ENCODE measurements at regions not wholly inside any gene's neighbourhood (a gene's known extent, or its start where the extent isn't known, plus 50 kb on each side); places are given as distances from the start of the nearest gene placed in this dataset.

GRCh38 chr14:26719514-26719913, 121.7 kb upstream of the NOVA1 start:
- WGBS (ENCODE audit: insufficient coverage): 100% methylated on average over 1 of the region's 3 CpGs
- no peaks in the 10 kb centered on the region for H3K4me1 ChIP-seq (ENCODE audit: control insufficient read depth, insufficient read depth, low read length)
- H3K36me3 ChIP-seq (ENCODE audit: control insufficient read depth, insufficient read depth, low read length): no peaks in the 10 kb centered on the region
- H3K4me3 ChIP-seq (ENCODE audit: low read depth, low read length): no peak overlapping the region
- no peak overlapping the region for H3K27ac ChIP-seq (ENCODE audit: low read depth, low read length)
- DNase-seq (ENCODE audit: low read depth in 4 of 6, low spot score in 6 of 6): no peak
- H3K27me3 ChIP-seq (ENCODE audit: control insufficient read depth, insufficient read depth, low read length): no peaks in the 10 kb centered on the region
- no peaks in the 10 kb centered on the region for H3K9me3 ChIP-seq (ENCODE audit: control insufficient read depth, insufficient read depth, low read length)

GRCh38 chr14:26722258-26722657, 124.4 kb upstream of the NOVA1 start:
- H3K9me3 ChIP-seq (ENCODE audit: control insufficient read depth, insufficient read depth, low read length): no peaks in the 10 kb centered on the region
- no peak overlapping the region for H3K4me3 ChIP-seq (ENCODE audit: low read depth, low read length)
- H3K4me1 ChIP-seq (ENCODE audit: control insufficient read depth, insufficient read depth, low read length): no peaks in the 10 kb centered on the region
- H3K27me3 ChIP-seq (ENCODE audit: control insufficient read depth, insufficient read depth, low read length): no peaks in the 10 kb centered on the region
- no peak overlapping the region for H3K27ac ChIP-seq (ENCODE audit: low read depth, low read length)
- DNase-seq (ENCODE audit: low read depth in 4 of 6, low spot score in 6 of 6): no peak
- no peaks in the 10 kb centered on the region for H3K36me3 ChIP-seq (ENCODE audit: control insufficient read depth, insufficient read depth, low read length)

GRCh38 chr14:26729851-26730250, 132.0 kb upstream of the NOVA1 start:
- DNase-seq (ENCODE audit: low read depth in 4 of 6, low spot score in 6 of 6): no peak
- Histone ChIP-seq H3K36me3 (ENCODE audit: control insufficient read depth, insufficient read depth, low read length) (no peaks in the 10 kb centered on the region), H3K4me3 (ENCODE audit: low read depth, low read length) (no peak overlapping the region), H3K9me3 (ENCODE audit: control insufficient read depth, insufficient read depth, low read length) (no peaks in the 10 kb centered on the region), H3K4me1 (ENCODE audit: control insufficient read depth, insufficient read depth, low read length) (no peaks in the 10 kb centered on the region), H3K27ac (ENCODE audit: low read depth, low read length) (no peak overlapping the region), H3K27me3 (ENCODE audit: control insufficient read depth, insufficient read depth, low read length) (no peaks in the 10 kb centered on the region)
- WGBS (ENCODE audit: insufficient coverage): 100% methylated on average over 1 of the region's 3 CpGs

- DNase-seq (ENCODE audit: low read depth in 4 of 6, low spot score in 6 of 6): peak in 1 of 6 donors; percentile 4
- no peaks in the 10 kb centered on the region for H3K36me3 ChIP-seq (ENCODE audit: control insufficient read depth, insufficient read depth, low read length)
Observed at GRCh38 chr14:26730929-26731618, 133.2 kb upstream of the NOVA1 start.

GRCh38 chr14:26735811-26736210, 138.0 kb upstream of the NOVA1 start:
- Histone ChIP-seq H3K36me3 (ENCODE audit: control insufficient read depth, insufficient read depth, low read length) (no peaks in the 10 kb centered on the region), H3K27me3 (ENCODE audit: control insufficient read depth, insufficient read depth, low read length) (no peaks in the 10 kb centered on the region), H3K4me3 (ENCODE audit: low read depth, low read length) (no peak overlapping the region), H3K4me1 (ENCODE audit: control insufficient read depth, insufficient read depth, low read length) (no peaks in the 10 kb centered on the region), H3K27ac (ENCODE audit: low read depth, low read length) (no peak overlapping the region), H3K9me3 (ENCODE audit: control insufficient read depth, insufficient read depth, low read length) (no peaks in the 10 kb centered on the region)
- 0% methylated on average over 1 of the region's 2 CpGs for WGBS (ENCODE audit: insufficient coverage)
- DNase-seq (ENCODE audit: low read depth in 4 of 6, low spot score in 6 of 6): no peak

More at GRCh38 chr14:26730929-26731618, 133.2 kb upstream of the NOVA1 start:
- Histone ChIP-seq H3K27me3 (ENCODE audit: control insufficient read depth, insufficient read depth, low read length) (no peaks in the 10 kb centered on the region), H3K9me3 (ENCODE audit: control insufficient read depth, insufficient read depth, low read length) (no peaks in the 10 kb centered on the region), H3K27ac (ENCODE audit: low read depth, low read length) (no peak overlapping the region), H3K4me1 (ENCODE audit: control insufficient read depth, insufficient read depth, low read length) (no peaks in the 10 kb centered on the region), H3K4me3 (ENCODE audit: low read depth, low read length) (no peak overlapping the region)
- no CpG with 5 or more reads among the region's 4 CpGs for WGBS (ENCODE audit: insufficient coverage)

- Histone ChIP-seq H3K27ac (ENCODE audit: low read depth, low read length) (no peak overlapping the region), H3K36me3 (ENCODE audit: control insufficient read depth, insufficient read depth, low read length) (no peaks in the 10 kb centered on the region), H3K4me3 (ENCODE audit: low read depth, low read length) (no peak overlapping the region), H3K4me1 (ENCODE audit: control insufficient read depth, insufficient read depth, low read length) (no peaks in the 10 kb centered on the region), H3K27me3 (ENCODE audit: control insufficient read depth, insufficient read depth, low read length) (no peaks in the 10 kb centered on the region), H3K9me3 (ENCODE audit: control insufficient read depth, insufficient read depth, low read length) (no peaks in the 10 kb centered on the region)
- no CpG with 5 or more reads among the region's 3 CpGs for WGBS (ENCODE audit: insufficient coverage)
- DNase-seq (ENCODE audit: low read depth in 4 of 6, low spot score in 6 of 6): peak in 2 of 6 donors; percentile 7 to 42
Observed at GRCh38 chr14:26738571-26738970, 140.7 kb upstream of the NOVA1 start.

- Histone ChIP-seq H3K36me3 (ENCODE audit: control insufficient read depth, insufficient read depth, low read length) (no peaks in the 10 kb centered on the region), H3K4me3 (ENCODE audit: low read depth, low read length) (no peak overlapping the region), H3K27ac (ENCODE audit: low read depth, low read length) (no peak overlapping the region), H3K4me1 (ENCODE audit: control insufficient read depth, insufficient read depth, low read length) (no peaks in the 10 kb centered on the region), H3K27me3 (ENCODE audit: control insufficient read depth, insufficient read depth, low read length) (no peaks in the 10 kb centered on the region), H3K9me3 (ENCODE audit: control insufficient read depth, insufficient read depth, low read length) (no peaks in the 10 kb centered on the region)
- peak in 1 of 6 donors; percentile 22 for DNase-seq (ENCODE audit: low read depth in 4 of 6, low spot score in 6 of 6)
Observed at GRCh38 chr14:26741711-26742212, 143.9 kb upstream of the NOVA1 start.

GRCh38 chr14:26743284-26743683, 145.5 kb upstream of the NOVA1 start:
- Histone ChIP-seq H3K27me3 (ENCODE audit: control insufficient read depth, insufficient read depth, low read length) (no peaks in the 10 kb centered on the region), H3K27ac (ENCODE audit: low read depth, low read length) (no peak overlapping the region), H3K4me1 (ENCODE audit: control insufficient read depth, insufficient read depth, low read length) (no peaks in the 10 kb centered on the region), H3K4me3 (ENCODE audit: low read depth, low read length) (no peak overlapping the region), H3K9me3 (ENCODE audit: control insufficient read depth, insufficient read depth, low read length) (no peaks in the 10 kb centered on the region), H3K36me3 (ENCODE audit: control insufficient read depth, insufficient read depth, low read length) (no peaks in the 10 kb centered on the region)
- no CpG with 5 or more reads among the region's 2 CpGs for WGBS (ENCODE audit: insufficient coverage)
- DNase-seq (ENCODE audit: low read depth in 4 of 6, low spot score in 6 of 6): no peak

GRCh38 chr14:26744903-26745302, 147.1 kb upstream of the NOVA1 start:
- Histone ChIP-seq H3K27ac (ENCODE audit: low read depth, low read length) (no peak overlapping the region), H3K36me3 (ENCODE audit: control insufficient read depth, insufficient read depth, low read length) (no peaks in the 10 kb centered on the region), H3K4me3 (ENCODE audit: low read depth, low read length) (no peak overlapping the region), H3K4me1 (ENCODE audit: control insufficient read depth, insufficient read depth, low read length) (no peaks in the 10 kb centered on the region), H3K27me3 (ENCODE audit: control insufficient read depth, insufficient read depth, low read length) (no peaks in the 10 kb centered on the region), H3K9me3 (ENCODE audit: control insufficient read depth, insufficient read depth, low read length) (no peaks in the 10 kb centered on the region)
- no CpG with 5 or more reads among the region's 1 CpG for WGBS (ENCODE audit: insufficient coverage)
- DNase-seq (ENCODE audit: low read depth in 4 of 6, low spot score in 6 of 6): no peak

- H3K27me3 ChIP-seq (ENCODE audit: control insufficient read depth, insufficient read depth, low read length): no peaks in the 10 kb centered on the region
- H3K4me1 ChIP-seq (ENCODE audit: control insufficient read depth, insufficient read depth, low read length): no peaks in the 10 kb centered on the region
- H3K27ac ChIP-seq (ENCODE audit: low read depth, low read length): no peak overlapping the region
- DNase-seq (ENCODE audit: low read depth in 4 of 6, low spot score in 6 of 6): no peak
- no peak overlapping the region for H3K4me3 ChIP-seq (ENCODE audit: low read depth, low read length)
- no peaks in the 10 kb centered on the region for H3K36me3 ChIP-seq (ENCODE audit: control insufficient read depth, insufficient read depth, low read length)
- 99% methylated on average over 8 of the region's 9 CpGs for WGBS (ENCODE audit: insufficient coverage)
- no peaks in the 10 kb centered on the region for H3K9me3 ChIP-seq (ENCODE audit: control insufficient read depth, insufficient read depth, low read length)
Observed at GRCh38 chr14:26761532-26761931, 163.7 kb upstream of the NOVA1 start.

Data from spinal cord (tissue), 9 donors.